ENCODE measurements at regions not wholly inside any gene's neighbourhood (a gene's known extent, or its start where the extent isn't known, plus 50 kb on each side); places are given as distances from the start of the nearest gene placed in this dataset.
A peak's percentile ranks its signal among the peaks of the same experiment; 100 is the strongest.

DNA sequence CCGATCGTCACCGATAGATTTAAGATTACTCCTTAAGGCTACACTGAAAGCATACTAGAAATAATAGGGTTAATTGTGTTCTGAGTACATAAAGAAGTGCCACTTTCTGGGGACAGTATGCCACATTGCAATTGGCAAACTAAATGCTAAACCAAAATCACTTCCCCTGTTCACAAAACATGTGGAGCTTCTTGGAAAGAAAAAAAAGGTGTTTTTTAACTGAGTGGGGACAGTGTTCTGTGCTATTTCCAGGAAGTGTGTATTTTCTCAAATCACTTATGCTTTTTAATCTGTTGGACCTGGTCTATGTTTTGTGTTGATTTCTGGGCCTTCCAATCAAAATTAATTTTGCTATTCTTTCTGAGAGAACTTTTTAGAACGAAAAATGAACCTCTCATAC lies 149.3 kb upstream of the MPDZ start:
- no peak for DNase-seq (ENCODE audit: low read depth in 2 of 3, low spot score in 2 of 3)

DNA sequence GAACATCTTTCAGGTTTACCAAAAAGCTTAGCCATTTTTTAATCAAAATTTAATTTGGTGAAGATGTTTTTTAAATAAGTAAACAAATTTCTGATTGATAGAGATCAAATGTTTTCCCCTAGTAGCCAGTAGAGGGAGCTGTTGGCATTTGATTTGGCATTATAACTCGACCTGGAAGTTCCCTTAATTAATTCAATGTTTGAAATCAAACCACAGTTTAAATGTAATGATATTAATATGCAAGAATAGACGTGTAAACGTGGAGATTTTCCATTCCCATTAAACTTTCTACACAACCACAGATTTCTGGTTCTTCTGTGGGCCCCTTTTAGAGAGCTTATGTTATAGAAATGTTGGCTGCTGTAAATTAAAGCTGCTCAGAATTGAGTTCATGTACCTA lies 148.1 kb upstream of the MPDZ start:
- DNase-seq (ENCODE audit: low read depth in 2 of 3, low spot score in 2 of 3): peak in 2 of 3 donors; percentile 36 to 72

DNA sequence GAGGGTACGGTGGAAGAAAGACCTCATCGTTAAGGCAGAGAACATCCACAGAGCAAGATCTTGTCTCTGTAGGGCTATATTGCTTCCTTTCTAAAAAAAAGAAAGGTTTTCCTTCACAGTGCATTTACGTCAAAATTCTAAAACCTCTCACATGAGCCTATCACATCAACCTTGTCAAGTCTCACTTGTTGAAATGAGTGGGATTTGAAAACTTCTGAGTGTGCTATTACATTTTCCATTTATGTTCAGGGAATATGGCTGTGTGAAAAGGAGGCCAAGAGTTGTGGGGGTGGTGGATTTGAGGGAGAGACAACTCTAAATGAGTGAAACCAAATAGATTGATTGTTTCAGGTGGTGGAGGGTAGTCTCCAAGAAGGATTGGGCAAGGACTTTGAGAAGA lies 147.1 kb upstream of the MPDZ start:
- no peak for DNase-seq (ENCODE audit: low read depth in 2 of 3, low spot score in 2 of 3)

DNA sequence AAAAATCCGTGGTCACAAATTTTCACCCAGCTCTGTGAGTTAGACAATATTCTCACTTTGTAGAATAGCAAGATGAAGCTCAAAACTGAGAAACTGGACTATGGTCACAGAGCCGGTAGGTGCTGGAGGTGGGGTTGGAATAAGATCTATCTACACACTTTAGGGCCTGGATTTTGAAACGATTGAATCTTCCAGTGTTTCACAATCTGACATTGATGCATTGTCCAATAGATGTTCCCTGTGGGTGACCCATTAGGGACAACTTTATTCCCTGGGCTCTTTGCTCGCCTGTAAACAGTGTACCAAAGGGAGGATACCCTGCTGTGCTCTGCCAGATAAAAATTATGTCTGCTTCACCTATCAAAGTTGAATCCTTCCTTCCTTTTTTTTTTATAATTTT lies 145.4 kb upstream of the MPDZ start:
- DNase-seq (ENCODE audit: low read depth in 2 of 3, low spot score in 2 of 3): no peak

DNA sequence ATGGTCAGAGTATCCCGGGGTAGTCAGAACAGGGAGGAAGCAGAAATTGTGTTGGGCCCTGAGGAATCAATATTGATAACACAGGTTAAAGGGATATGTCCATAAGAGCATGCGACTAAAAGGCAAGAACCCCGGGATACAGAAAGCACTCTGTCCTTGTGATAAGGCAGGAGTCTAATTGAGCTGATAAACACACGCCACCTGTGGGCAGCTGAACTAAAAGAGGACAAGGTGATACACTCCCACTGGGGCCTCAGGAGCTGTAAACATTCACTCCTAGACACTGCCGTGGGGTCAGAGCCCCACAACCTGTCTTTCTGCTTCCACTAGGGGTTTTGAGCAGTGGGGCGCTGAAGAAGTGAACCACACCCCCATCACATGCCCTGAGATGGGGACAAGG lies 144.7 kb upstream of the MPDZ start:
- no peak for DNase-seq (ENCODE audit: low read depth in 2 of 3, low spot score in 2 of 3)

DNA sequence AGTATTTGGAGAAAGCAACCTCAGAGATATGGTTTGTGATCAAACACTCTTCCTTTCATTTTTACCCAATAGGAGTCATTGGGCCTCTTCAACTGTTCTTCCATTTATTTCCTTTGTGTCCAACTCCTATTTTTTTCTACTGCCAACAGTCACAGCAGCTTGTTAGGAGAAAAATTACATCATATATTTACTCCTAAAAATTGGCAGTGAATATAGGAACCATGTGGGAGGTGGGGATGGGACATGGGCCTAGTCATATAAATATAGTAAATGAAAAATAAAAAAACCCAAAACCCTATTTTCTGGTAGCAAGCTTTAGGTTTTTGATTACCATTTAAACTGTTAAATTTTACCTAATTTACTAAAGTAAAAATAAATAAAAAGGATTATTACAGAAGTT lies 134.9 kb upstream of the MPDZ start:
- DNase-seq (ENCODE audit: low read depth in 2 of 3, low spot score in 2 of 3): no peak

DNA sequence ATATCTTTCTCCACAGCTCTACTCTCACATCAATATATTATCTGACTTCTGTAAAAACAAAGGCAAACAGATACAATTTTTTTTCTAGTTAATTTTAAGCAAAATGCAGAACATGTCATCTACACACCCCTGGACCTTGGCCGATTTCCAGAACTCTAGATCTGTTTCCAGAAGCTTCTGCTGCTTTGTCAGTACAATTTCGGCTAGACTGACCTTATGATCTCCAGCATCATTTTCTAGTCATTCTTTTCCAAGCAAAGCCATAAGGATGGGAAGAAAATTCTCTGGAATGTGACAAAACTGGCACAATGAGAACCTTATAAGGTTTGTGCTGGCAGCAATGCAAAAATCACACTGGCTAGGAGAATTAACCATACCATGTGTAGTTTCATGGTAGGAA lies 132.8 kb upstream of the MPDZ start:
- no peak for DNase-seq (ENCODE audit: low read depth in 2 of 3, low spot score in 2 of 3)

DNA sequence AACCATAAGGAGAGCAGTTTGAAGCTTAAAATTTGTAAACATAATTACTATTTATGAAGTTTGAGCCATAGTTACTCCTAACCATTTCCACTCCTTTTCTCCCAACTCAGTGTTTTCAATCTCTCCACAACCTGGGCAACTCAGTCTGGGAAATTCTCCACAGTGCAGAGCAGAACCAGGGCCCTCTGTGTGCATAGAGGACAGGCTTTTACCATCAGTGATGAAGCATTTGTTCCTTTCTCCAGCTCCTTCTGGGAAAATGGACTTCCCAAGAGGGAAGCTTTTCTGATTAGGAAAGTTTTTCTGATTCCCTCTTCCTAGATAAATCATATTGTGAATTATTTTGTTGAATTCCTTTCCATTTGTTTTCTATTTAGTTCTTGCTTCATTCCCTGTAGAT lies 132.3 kb upstream of the MPDZ start:
- DNase-seq (ENCODE audit: low read depth in 2 of 3, low spot score in 2 of 3): no peak

DNA sequence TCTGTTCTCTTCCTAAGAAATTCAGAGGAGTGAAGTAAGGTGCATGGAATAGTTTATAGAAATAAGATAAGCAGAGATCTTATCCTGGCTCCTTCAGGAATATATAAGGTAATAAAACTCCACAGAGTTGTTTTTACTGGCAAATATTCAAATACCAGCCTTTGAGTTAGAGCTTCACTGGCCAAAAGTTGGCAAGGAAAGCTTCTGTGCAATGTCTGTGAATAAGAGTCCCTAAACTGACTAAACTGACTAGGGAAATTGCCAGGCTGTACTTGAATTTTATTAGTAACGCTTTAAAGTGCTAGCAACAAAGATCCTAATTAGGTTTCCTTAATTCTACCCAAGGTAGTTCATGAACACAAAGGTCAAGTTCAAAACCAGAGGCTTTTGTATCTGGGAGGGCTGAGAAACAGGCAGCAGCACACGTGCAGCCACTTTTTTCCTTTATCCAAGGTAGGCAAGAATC lies 131.1 kb upstream of the MPDZ start:
- no peak for DNase-seq (ENCODE audit: low read depth in 2 of 3, low spot score in 2 of 3)

DNA sequence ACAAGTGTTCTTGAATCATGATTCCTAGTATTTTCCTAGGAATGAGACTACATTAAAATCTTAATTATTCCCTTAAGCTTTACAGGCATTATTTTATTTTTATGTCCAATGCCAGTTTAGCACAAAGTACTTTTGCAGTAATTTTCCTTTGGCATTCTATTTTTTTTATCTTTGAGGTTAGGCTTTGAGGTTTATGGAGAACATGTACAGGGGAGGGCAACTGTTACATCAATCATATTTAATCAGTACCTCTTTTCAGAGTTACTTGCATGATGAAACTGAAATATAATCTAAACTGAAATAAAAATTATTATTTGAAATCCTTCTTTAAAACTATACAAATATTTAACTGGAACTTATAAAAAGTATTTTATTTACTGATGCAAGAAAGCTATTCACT lies 118.2 kb upstream of the MPDZ start:
- no peak for DNase-seq (ENCODE audit: low read depth in 2 of 3, low spot score in 2 of 3)

DNA sequence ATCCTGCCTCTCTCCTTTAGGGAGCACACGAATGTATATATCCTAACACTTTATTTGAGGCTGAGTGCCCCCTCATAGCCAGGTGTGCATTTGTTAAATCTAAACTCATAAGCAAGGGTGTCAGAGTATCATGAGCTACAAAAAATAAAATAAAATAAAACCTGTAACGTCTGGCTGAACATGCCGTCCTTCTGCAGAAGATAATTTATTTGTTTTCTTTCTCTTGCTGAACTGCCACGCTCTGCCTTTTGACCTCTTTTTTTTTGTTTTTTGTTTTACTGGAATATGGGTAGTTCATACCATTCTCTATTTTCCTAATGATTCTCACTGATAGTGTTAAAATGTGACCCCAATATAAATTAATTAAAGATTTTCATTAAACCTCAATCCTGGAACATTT lies 117.7 kb upstream of the MPDZ start:
- DNase-seq (ENCODE audit: low read depth in 2 of 3, low spot score in 2 of 3): no peak

DNA sequence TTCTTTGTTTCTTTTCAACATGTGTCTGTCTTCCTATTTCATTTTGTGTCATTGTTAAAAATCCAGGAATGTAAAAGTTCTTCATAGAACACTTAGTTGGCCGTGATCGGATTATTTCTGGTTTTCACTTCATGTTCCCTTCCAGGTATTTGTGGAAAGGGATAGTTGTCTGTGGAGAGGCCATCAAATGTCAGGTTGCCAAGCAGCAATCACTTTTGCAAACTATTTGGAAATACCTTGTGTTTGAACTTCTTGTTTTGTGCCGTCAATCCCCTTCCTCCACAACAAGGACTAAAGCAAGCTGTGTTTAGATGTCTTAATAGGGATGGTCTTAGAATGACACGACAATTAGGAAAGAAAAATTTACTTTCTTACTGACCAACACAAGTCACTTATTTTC lies 116.9 kb upstream of the MPDZ start:
- DNase-seq (ENCODE audit: low read depth in 2 of 3, low spot score in 2 of 3): no peak

DNA sequence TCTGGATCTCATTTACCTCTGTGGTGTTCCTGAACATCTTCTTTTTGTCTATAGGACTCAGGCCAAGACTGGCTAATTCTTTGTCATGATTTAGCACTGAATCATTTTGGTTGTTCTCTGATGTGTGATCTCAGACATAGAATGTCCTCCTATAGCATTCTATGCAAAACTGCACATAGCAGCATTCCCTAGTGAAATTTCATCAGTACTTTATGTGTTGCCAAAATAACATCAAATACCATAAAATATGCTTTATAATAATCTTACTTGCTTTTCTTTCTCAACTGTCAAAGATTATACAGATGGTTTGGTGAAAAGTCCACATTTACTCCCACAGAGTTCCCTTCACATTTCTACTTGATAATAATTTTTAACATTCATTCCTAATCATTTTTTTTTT lies 115.7 kb upstream of the MPDZ start:
- no peak for DNase-seq (ENCODE audit: low read depth in 2 of 3, low spot score in 2 of 3)

DNA sequence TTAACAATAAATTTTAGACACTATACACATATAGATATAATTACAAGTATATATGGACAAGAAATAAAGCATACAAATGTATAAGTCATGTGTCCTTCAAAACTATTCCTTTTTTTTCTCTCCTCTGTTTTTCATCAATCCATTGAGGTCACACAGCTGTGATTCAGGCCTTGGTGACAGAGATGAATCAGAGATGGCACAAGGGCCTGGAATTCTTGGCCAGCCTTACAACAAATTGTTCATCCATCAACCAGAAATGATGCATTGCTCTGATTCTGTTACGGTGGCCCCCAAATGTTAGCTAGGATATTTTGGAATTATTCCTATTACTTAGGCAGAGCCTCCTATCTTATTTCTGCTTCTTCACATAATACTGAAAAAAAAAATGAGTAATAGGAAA lies 108.7 kb upstream of the MPDZ start:
- no peak for DNase-seq (ENCODE audit: low read depth in 2 of 3, low spot score in 2 of 3)

DNA sequence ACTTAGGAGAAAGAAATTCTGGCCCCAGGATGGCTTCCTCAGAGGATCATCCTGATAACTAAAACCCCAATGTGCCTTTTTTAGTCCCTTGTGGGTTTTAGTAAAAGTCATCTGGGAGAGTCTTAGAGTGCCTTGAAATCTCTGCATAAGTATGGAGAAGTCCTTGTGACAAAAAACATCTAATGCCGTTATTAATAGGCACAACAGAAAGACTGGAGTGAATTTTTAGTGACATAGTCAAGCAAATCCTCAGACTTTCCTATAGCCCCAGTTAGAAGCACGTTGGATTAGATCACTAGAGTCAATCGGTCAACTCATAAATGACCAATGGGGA lies 108.2 kb upstream of the MPDZ start:
- DNase-seq (ENCODE audit: low read depth in 2 of 3, low spot score in 2 of 3): no peak

DNA sequence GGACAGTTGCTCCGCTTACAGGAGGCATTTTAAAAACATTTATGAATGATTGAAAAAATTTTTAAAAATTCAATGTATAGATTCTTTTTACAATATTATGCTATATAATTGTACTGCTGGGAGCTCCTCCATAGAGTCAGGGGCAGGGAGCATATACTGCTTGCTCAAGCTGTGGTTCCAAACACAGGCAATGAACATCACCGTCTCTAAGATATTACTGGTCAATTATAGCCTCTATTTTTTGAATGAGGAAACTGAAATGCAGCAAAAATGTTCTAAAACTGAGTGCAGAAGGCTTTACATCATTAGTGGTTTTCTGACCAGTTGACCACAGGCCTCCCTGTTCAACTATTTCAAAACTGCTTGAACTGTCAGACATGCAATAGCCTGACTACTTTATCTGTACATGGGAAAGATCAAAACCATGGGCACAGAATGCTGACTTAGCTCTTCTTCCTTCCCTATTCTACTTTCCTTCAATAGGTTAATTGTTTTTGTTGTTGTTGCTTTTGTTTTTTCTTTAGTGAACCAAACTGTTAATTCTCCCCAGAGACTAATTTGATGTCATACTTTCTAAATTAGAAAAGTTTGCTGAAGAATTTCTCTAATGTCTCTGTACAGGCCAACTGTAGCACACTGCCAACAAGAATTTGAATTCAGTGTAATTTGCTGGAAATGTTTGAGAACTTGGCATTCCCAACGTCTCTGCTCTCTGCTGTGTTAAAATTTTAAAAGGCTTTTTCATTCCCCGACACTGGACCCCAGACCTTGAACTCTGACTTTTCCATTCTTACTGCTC lies 107.6 kb upstream of the MPDZ start:
- no peak for DNase-seq (ENCODE audit: low read depth in 2 of 3, low spot score in 2 of 3)

DNA sequence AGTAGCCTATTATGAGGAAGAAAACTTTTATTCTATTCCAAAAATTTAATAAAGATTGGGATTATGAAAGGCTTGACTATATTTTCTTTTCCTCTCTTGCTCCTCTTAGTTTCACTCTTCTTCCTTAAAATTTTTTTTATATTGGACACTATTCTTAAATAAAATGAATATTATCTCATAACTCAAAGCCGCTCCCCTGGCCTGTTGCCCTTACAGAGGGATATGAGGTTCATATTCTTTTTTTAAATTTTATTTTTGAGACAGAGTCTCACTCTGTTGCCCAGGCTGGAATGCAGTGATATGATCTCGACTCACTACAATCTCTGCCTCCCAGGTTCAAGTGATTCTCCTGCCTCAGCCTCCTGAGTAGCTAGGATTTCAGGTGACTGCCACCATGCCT lies 106.8 kb upstream of the MPDZ start:
- DNase-seq (ENCODE audit: low read depth in 2 of 3, low spot score in 2 of 3): no peak

DNA sequence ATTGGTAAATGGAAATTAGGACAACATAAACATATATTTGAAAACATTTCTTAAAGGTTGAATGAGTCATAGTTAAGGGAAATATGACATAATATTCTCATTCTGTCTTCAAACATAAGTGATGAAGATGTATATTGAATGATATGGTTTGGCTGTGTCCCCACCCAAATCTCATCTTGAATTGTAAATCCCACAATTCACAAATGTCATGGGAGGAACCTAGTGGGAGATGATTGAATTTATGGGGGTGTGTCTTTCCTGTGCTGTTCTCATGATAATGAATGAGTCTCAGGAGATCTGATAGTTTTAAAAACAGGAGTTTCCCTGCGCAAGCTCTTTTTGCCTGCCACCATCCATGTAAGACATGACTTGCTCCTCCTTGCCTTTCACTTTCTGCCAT lies 104.4 kb upstream of the MPDZ start:
- DNase-seq (ENCODE audit: low read depth in 2 of 3, low spot score in 2 of 3): no peak

DNA sequence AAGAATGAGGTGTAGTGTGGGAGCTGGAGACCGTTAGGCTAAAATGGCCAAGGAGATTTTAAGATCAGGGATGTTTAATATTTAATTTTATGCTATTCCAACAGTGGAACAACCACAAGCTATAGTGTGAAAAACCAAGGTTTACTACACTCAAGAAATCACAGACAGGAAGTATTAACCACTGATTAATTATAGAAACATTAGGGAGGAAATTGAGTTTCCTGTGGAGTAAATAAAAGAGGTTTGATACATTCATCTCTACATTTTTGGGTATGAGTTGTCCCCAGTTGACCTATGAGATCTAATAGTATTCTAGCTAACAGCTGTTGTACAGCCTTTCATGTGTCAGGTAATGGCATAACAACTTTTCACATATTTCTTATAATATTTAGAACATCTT lies 103.7 kb upstream of the MPDZ start:
- no peak for DNase-seq (ENCODE audit: low read depth in 2 of 3, low spot score in 2 of 3)

DNA sequence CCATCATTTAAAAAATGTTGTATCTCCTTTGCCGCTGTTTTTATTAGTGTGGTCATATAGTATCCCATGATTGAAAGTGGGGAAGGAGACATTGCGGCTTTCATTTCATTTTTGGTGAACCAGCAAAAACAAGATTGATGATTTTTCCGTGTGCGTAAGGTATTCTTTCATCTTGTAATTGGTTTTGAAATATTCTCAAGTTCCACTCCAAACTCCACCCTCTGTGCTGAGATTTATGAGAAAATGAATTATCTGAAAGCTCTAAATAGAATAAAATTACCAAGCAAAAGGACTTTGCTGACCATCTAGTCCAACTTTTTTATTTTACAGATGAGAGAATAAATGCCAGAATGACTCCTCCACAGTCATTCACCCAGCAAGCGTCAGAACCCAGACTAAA lies 103.1 kb upstream of the MPDZ start:
- no peak for DNase-seq (ENCODE audit: low read depth in 2 of 3, low spot score in 2 of 3)

DNA sequence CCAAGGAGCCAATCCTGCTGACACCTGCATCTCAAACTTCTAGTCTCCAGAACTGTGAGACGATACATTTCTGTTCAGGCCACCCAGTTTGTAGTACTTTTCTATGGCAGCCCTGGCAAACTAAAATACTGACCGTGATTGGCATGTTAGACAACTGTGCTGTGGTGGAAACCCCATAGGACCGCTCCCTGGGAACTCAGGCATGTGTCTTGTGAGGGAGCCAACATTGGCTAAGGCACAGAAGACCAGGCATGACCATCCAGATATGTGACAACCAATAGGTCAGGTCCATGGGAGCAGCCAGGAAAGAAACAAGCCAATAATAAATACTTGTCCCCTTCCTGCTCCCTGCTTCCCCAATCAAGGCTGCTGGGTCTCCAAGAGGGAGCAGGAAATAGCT lies 101.4 kb upstream of the MPDZ start:
- DNase-seq (ENCODE audit: low read depth in 2 of 3, low spot score in 2 of 3): no peak

DNA sequence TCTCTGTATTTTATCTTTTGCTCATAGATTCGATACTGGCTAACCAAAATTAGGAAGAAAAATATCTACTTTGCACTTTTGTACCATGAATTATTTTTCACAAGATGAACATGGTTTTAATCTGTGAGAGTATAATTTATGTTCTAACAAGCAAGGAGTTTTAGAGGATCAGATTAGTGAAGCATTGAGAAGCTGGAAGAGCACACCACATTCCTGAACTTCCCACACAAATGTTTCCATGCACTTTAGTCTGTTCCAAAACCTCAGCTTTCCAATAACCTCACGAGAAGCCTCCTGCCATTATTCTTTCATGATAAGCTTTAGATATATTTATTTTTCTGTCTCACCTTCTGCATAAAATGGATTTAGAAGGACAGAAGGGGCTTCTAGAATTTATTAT lies 98.7 kb upstream of the MPDZ start:
- no peak for DNase-seq (ENCODE audit: low read depth in 2 of 3, low spot score in 2 of 3)

DNA sequence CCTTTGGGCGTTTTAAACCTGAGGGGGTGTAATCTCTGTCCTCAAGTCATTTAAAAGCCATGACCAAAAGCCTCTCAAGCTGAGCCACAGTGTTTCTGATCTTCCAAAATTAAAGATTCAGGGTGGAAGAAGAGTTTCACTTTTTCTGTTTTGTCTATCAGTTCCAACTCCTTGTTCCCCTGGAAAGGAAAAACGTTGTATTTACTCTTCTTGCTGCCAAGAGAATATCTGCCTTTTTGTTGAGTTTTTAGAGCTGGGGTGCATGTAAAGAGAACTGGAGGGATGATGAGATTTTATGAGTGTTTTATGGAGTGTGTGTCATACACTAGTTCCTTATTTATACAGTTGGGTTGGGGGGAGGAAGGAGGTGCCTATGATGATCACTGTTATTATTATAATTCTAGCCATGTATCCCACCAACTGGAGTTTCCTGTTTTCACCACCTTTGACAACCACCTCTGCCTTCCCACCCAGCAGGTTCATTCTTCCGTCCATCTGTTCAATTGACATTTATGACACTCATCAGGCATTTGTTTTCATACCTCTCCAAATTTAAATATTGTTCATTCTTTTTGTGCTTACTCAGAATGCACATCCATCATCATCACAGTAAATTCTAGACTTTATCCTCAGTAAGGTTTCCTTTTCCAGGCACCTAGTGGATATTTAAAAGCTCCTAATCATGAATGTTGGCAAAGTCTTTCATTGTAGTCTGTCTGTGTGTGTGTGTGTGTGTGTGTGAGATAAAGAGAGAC lies 97.9 kb upstream of the MPDZ start:
- DNase-seq (ENCODE audit: low read depth in 2 of 3, low spot score in 2 of 3): no peak

All from hematopoietic multipotent progenitor cell (in vitro differentiated cells).